KMS-11 (cell line): ENCODE measurements at regions not wholly inside any gene's neighbourhood (a gene's known extent, or its start where the extent isn't known, plus 50 kb on each side); places are given as distances from the start of the nearest gene placed in this dataset.

ENCODE experiments used
- H2AFZ ChIP-seq: fragments of 200-600 bp; sonication (generic); 2 replicates; pipeline ENCODE4 v1.6.1; 2016; ENCODE audit warnings: antibody characterized with exemption, mixed run types, low read depth
- H3K27ac ChIP-seq: fragments of 200-600 bp; sonication (generic); 2 replicates; pipeline ENCODE4 v1.6.1; 2016; ENCODE audit warnings: mild to moderate bottlenecking, mixed run types
- H3K27me3 ChIP-seq: fragments of 200-600 bp; sonication (generic); 2 replicates; pipeline ENCODE4 v1.6.1; 2017; ENCODE audit warnings: mild to moderate bottlenecking, low read depth, mixed run types, moderate library complexity; ENCODE audit not compliant: insufficient read depth
- H3K36me3 ChIP-seq: fragments of 200-600 bp; sonication (generic); 2 replicates; pipeline ENCODE4 v1.6.1; 2017; ENCODE audit warnings: mild to moderate bottlenecking, mixed run types; ENCODE audit not compliant: insufficient read depth
- H3K4me1 ChIP-seq: fragments of 200-600 bp; sonication (generic); 2 replicates; pipeline ENCODE4 v1.6.1; 2016; ENCODE audit warnings: mild to moderate bottlenecking, low read depth, mixed run types; ENCODE audit not compliant: poor library complexity, severe bottlenecking
- H3K4me2 ChIP-seq: fragments of 200-600 bp; sonication (generic); 2 replicates; pipeline ENCODE4 v1.7.0; 2016; ENCODE audit warnings: mild to moderate bottlenecking, mixed run types
- H3K4me3 ChIP-seq: fragments of 200-600 bp; sonication (generic); IDR thresholded peaks from 2 replicates; pipeline ENCODE4 v1.6.1; 2017; ENCODE audit warnings: low read depth, low read length, mixed read lengths; ENCODE audit not compliant: insufficient read depth
- H3K79me2 ChIP-seq: fragments of 200-600 bp; sonication (generic); 2 replicates; pipeline ENCODE4 v1.6.1; 2016; ENCODE audit warnings: low read depth, mixed run types; ENCODE audit not compliant: insufficient read depth
- H3K9ac ChIP-seq: fragments of 200-600 bp; sonication (generic); 2 replicates; pipeline ENCODE4 v1.6.1; 2016; ENCODE audit warnings: mild to moderate bottlenecking, mixed run types
- H4K20me1 ChIP-seq: fragments of 200-600 bp; sonication (generic); 2 replicates; pipeline ENCODE4 v1.6.1; 2016; ENCODE audit warnings: mild to moderate bottlenecking, mixed run types; ENCODE audit not compliant: insufficient read depth
- CTCF ChIP-seq: fragments of 200-600 bp; sonication (generic); conservative IDR thresholded peaks from 2 replicates; pipeline ENCODE4 v1.6.1; 2017; ENCODE audit warnings: low read depth, mild to moderate bottlenecking, antibody characterized with exemption, low read length, moderate library complexity, mixed read lengths

- Histone ChIP-seq H3K79me2 (no peaks in the 10 kb centered on the region), H4K20me1 (no peaks in the 10 kb centered on the region), H3K36me3 (no peaks in the 10 kb centered on the region), H3K4me1 (no peaks in the 10 kb centered on the region), H3K27me3 (no peaks in the 10 kb centered on the region), H2AFZ (no peak overlapping the region), H3K4me3 (no peak overlapping the region), H3K4me2 (no peak overlapping the region), H3K27ac (no peak overlapping the region), H3K9ac (no peak overlapping the region)
- TF ChIP-seq CTCF, result no peak
Measured at GRCh38 chr6:140956571-140957369, 1176.0 kb upstream of the GJE1 start.

GRCh38 chr6:140940251-140940925 is 1192.3 kb upstream of the GJE1 start:
- Histone ChIP-seq H2AFZ (no peak overlapping the region), H3K4me1 (no peaks in the 10 kb centered on the region), H4K20me1 (no peaks in the 10 kb centered on the region), H3K27ac (no peak overlapping the region), H3K36me3 (no peaks in the 10 kb centered on the region), H3K4me2 (no peak overlapping the region), H3K27me3 (no peaks in the 10 kb centered on the region), H3K79me2 (no peaks in the 10 kb centered on the region), H3K9ac (no peak overlapping the region), H3K4me3 (no peak overlapping the region)
- TF ChIP-seq CTCF, result no peak

- no peak overlapping the region for H2AFZ ChIP-seq
- no peak overlapping the region for H3K4me2 ChIP-seq
- H3K4me3 ChIP-seq, result no peak overlapping the region
- H3K79me2 ChIP-seq, result no peaks in the 10 kb centered on the region
- no peak overlapping the region for H3K27ac ChIP-seq
- no peaks in the 10 kb centered on the region for H3K4me1 ChIP-seq
- TF ChIP-seq CTCF, result no peak
- no peaks in the 10 kb centered on the region for H4K20me1 ChIP-seq
- no peaks in the 10 kb centered on the region for H3K36me3 ChIP-seq
- no peaks in the 10 kb centered on the region for H3K27me3 ChIP-seq
- no peak overlapping the region for H3K9ac ChIP-seq
Measured at GRCh38 chr6:140932909-140933308, 1199.8 kb upstream of the GJE1 start.

- TF ChIP-seq CTCF, result no peak
- H3K79me2 ChIP-seq, result no peaks in the 10 kb centered on the region
- no peak overlapping the region for H3K9ac ChIP-seq
- H2AFZ ChIP-seq, result no peak overlapping the region
- H3K27ac ChIP-seq, result no peak overlapping the region
- no peaks in the 10 kb centered on the region for H3K27me3 ChIP-seq
- H3K4me1 ChIP-seq, result no peaks in the 10 kb centered on the region
- no peak overlapping the region for H3K4me2 ChIP-seq
- no peaks in the 10 kb centered on the region for H3K36me3 ChIP-seq
- no peak overlapping the region for H3K4me3 ChIP-seq
- H4K20me1 ChIP-seq, result no peaks in the 10 kb centered on the region
Measured at GRCh38 chr6:140931581-140931980, 1201.1 kb upstream of the GJE1 start.
